ENCODE measurements at regions not wholly inside any gene's neighbourhood (a gene's known extent, or its start where the extent isn't known, plus 50 kb on each side); places are given as distances from the start of the nearest gene placed in this dataset.

- no peak for DNase-seq
These were observed 129.6 kb upstream of the CNTN6 start for GRCh38 chr3:963255-963654.

GRCh38 chr3:963755-964154 is 129.1 kb upstream of the CNTN6 start:
- no peak for DNase-seq

- DNase-seq, result no peak
These were observed 127.0 kb upstream of the CNTN6 start for GRCh38 chr3:965826-966225.

- DNase-seq, result no peak
These were observed 126.5 kb upstream of the CNTN6 start for GRCh38 chr3:966341-966740.

GRCh38 chr3:973340-973739 is 119.5 kb upstream of the CNTN6 start:
- no peak for DNase-seq

GRCh38 chr3:976006-976405 is 116.8 kb upstream of the CNTN6 start:
- DNase-seq, result no peak

- no peak for DNase-seq
These were observed 111.7 kb upstream of the CNTN6 start for GRCh38 chr3:981156-981555.

GRCh38 chr3:988785-989184 is 104.0 kb upstream of the CNTN6 start:
- DNase-seq, result no peak

GRCh38 chr3:992871-993270 is 100.0 kb upstream of the CNTN6 start:
- DNase-seq, result no peak

GRCh38 chr3:1002010-1002409 is 90.8 kb upstream of the CNTN6 start:
- no peak for DNase-seq

GRCh38 chr3:1007866-1008265 is 85.0 kb upstream of the CNTN6 start:
- DNase-seq, result no peak

GRCh38 chr3:1010228-1010627 is 82.6 kb upstream of the CNTN6 start:
- DNase-seq, result no peak

- no peak for DNase-seq
These were observed 77.0 kb upstream of the CNTN6 start for GRCh38 chr3:1015826-1016225.

GRCh38 chr3:1017870-1018269 is 75.0 kb upstream of the CNTN6 start:
- DNase-seq, result no peak

GRCh38 chr3:1019157-1019556 is 73.7 kb upstream of the CNTN6 start:
- DNase-seq, result no peak

- DNase-seq, result no peak
These were observed 66.4 kb upstream of the CNTN6 start for GRCh38 chr3:1026395-1026794.

GRCh38 chr3:1036207-1036826 is 56.5 kb upstream of the CNTN6 start:
- DNase-seq, result no peak

GRCh38 chr3:1037631-1038030 is 55.2 kb upstream of the CNTN6 start:
- no peak for DNase-seq
